Stimulated activated CD4-positive, alpha-beta T cell treated with anti-CD3 and anti-CD28 coated beads, Interleukin-12 subunit alpha, Interleukin-12 subunit beta, amount 100 ng/mL, for 4 hours (primary cell): ENCODE measurements at regions not wholly inside any gene's neighbourhood (a gene's known extent, or its start where the extent isn't known, plus 50 kb on each side); places are given as distances from the start of the nearest gene placed in this dataset.
"Not testable (repeated sequence)": the region's sequence is repeated elsewhere in the genome, so short reads cannot be mapped to it uniquely, and the experiment has no call there.

Experiments
- DNase-seq: peaks from one replicate; pipeline ENCODE4 v3.0.0-alpha.2; 2020

DNA sequence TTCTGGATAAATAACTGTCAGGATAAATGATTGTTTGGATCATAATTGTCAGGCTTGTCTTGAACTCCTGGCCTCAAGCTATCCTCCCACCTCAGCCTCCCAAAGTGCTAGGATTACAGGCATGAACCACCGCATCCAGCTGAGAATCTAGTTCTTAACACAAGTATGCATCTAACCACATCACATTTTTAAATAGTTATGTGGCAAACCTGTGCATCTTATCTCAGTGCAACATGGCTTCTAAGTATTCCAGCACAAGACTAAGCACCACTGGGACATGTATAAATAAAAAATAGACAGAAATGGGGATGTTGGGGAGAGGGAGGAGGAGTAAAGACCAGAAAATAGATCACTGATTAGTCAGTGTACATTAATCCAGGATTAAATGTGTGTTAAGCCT, 74.7 kb upstream of the TBL1X start:
- no peak for DNase-seq

DNA sequence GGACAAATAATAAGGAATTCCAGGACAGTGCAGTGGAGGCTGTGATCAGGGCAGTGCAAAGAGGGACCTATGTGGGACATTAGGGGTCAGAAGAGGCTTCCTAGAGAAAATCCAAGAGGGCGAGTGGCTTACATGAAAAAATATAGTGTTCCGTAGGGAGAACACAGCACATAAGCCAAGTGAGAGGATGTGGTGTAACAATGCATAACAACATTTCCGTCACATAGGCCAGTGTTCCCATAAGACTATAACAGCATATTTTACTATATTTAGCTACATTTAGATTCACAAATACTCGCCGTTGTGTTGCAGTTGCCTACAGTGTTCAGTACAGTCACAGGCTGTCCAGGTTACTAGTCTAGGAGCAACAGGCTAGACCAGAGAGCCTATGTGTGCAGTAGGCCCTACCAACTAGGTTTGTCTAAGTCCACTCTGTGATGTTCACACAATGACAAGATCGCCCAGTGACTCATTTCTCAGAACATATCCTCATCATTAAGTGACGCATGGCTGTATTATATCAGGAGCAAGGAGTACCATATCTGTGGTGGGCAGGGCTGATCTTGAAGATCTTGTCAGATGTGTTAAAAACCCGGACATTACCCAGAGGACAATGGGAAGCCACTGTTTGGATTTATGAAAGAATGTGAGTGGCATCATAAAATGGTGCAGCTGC, 74.0 kb upstream of the TBL1X start:
- DNase-seq = no peak

DNA sequence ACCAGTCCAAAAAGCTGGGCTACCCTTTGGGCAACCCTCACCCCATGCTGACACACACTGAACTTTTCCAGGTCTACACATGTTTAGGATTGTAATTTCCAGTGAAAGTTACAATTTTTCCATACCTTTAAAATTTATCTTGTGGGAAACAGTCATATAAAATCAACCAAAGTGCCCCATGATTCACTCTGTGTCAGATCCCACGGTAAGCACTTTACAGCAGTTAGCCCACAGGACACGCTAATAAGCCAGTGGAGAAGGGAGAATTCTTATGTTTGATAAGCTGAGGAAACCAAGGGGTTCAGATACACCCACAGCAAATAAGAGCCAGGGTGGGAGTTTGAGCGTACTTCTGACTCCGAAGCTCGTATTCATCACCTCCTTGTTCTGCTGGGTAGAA, 72.4 kb upstream of the TBL1X start:
- no peak for DNase-seq

DNA sequence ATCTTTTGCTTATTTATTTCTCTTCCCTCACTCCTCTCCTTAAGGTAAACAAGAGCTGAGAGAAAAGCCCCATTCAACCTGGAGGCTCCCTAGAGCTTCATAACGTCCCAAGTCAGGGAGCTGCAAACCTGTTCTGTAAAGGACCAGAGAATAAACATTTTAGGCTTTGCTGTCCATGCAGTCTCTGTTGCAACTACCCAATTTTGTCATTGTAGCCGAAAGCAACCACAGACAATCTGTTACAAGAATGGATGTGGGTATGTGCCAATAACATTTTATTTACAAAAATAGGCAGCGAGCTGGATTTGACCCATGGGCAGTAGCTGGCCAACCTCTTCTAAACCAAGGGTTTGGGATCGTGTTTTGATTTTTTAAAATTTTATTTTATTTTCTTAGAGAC, 71.3 kb upstream of the TBL1X start:
- DNase-seq = no peak

DNA sequence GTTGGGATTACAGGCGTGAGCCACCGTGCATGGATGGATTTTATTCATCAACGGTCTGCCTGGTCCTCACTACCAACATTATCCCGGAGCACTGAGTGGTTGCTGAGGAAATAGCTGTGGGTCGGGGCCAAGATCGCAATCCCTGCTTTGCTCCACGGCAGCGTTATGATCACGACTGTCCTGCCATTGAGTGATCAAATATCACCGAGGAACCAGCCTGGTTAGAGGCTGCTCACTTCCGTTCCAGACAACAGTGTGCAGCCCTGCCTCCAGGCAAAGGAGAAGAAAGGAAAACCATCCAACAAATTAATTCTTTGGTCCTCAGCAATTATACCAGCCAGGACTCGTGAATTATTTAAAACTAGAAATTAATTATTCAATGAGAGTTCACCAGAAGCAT, 70.6 kb upstream of the TBL1X start:
- no peak for DNase-seq

DNA sequence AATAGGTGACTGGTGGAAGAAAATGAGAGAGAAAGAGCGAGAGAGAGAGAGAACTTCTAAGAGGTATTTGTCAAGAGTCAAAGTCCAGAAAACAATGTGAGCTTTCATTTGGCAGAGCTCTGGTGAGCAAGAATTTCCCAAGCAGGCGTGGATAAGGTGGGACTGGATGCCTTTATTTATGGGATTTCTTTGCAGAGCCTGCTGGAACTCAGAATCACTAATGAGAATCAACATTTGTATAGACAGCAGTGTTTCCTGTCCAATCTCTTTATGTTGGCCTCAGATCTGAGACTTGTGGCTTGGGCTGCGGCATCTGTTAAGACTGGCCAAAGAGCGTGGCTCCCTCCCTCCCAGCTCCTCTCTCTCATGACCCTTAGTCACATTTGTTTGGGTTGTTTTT, 67.9 kb upstream of the TBL1X start:
- no peak for DNase-seq

DNA sequence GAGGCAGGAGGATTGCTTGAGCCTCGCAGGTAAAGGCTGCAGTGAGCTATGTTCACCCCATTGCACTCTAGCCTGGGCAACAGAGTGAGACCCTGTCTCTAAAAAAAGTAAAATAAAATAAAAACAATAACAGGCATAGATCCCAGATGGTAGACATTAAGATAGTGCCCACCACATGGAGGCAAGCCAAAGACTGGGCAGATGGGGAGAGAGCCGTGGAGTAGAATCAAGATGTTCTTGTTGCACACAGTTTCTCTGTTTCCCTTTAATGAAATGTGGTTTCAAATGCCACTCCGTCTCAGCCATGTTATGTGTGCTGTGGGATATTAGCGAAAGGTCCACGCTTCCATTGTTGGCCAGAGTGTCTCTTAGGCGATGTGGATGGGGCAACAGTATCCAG, 63.8 kb upstream of the TBL1X start:
- DNase-seq = no peak

DNA sequence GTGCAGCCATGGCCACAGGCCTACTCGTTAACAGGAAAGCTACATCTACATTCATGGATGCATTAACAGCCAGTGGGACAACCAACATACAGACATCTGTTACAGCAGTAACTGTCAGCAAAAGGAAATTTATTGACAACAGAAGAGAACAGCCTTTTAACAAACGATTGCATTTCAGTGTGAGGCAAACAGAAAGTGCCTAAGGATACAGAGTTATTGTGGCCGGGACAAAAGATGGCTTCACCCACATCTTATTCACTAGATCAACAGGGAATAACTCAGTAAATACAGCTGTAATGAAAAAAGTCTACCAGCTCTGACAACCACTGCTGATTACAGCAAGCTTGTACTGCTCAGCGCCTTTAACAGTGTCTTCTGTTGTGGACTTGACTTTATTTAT, 61.5 kb upstream of the TBL1X start:
- no peak for DNase-seq

DNA sequence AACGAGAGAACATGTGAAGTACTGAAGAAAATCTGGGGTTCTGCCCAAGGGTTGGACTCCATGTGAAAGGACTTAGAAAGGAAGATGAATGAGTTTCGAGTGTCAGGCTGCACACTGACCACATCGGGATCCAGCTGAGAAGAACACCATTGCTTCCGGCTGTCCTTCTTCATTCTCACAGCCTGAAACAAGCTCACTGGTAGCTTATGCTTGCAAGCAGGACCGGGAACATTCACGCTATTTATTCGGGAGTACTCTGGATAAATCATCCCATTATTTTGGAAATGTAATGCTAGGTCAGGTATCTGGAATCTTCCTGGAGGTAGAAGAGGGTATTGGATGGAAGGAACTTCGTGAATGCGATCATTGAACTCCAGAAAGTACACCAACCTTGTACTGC, 59.2 kb upstream of the TBL1X start:
- DNase-seq = not testable (repeated sequence)

DNA sequence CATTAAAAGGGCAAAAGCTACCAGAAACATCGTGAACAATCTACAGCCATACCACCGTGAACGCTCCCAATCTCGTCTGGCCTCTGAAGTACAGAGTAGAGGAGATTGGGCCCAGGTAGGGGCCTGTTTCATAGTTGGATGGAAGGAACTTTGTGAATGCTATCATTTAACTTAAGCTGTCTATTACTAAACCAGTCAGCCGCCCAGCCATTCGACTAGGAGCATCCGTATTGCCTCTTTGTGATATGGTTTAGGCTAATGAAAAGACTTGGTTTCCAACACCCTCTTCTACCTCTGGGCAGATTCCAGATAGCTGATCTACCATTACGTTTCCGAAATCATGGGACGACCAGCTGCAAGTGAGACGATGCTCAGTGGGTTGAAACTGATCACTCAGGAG, 54.0 kb upstream of the TBL1X start:
- not testable (repeated sequence) for DNase-seq

DNA sequence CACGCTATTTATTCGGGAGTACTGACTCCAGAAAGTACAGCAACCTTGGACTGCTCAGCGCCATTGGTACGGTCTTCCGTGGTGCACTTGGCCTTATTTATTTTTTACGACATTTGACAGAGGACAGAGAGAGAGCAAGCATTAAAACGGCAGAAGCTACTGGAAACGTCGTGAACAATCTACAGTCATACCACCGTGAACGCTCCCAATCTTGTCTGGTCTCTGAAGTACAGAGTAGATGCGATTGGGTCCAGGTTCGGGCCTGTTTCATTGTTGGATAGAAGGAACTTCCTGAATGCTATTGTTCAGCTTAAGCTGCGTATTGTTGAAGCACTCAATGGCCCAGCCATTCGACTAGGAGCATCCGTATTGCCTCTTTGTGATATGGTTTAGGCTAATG, 53.2 kb upstream of the TBL1X start:
- not testable (repeated sequence) for DNase-seq

DNA sequence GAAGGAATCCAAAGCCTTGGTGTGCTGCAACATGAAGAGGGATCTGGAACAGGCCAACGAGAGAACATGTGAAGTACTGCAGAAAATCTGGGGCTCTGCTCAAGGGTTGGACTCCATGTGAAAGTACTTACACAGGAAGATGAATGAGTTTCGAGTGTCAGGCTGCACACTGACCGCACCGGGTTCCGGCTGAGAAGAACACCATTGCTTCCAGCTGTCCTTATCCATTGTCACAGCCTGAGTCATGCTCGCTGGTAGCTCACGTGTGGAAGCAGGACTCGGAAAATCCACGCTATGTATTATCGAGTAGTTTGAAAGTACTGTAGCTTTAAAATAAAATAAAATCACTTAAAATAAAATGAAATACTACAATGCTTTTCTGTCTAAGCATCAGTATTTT, 50.4 kb upstream of the TBL1X start:
- no peak for DNase-seq
